Mesothelial cell of epicardium (in vitro differentiated cells): ENCODE measurements at regions not wholly inside any gene's neighbourhood (a gene's known extent, or its start where the extent isn't known, plus 50 kb on each side); places are given as distances from the start of the nearest gene placed in this dataset.

Experiments used
- DNase-seq, 2 experiments: peaks; one replicate each; pipeline ENCODE4 v3.0.0; 2021; ENCODE audit warnings: low spot score in 2 of 2; ENCODE audit not compliant: unreplicated experiment in 2 of 2
- H3K27ac Mint-ChIP-seq: 2 replicates; pipeline ENCODE4 v1.8.0; 2021; ENCODE audit warnings: mixed read lengths
- H3K27me3 Mint-ChIP-seq: 2 replicates; pipeline ENCODE4 v1.8.0; 2021; ENCODE audit warnings: low read depth, mixed read lengths
- H3K36me3 Mint-ChIP-seq: 2 replicates; pipeline ENCODE4 v1.8.0; 2021; ENCODE audit warnings: mixed read lengths
- H3K4me1 Mint-ChIP-seq: 2 replicates; pipeline ENCODE4 v1.8.0; 2021; ENCODE audit warnings: mixed read lengths
- H3K4me3 Mint-ChIP-seq: 2 replicates; pipeline ENCODE4 v1.8.0; 2021; ENCODE audit warnings: mild to moderate bottlenecking, moderate library complexity, mixed read lengths
- H3K9me3 Mint-ChIP-seq: 2 replicates; pipeline ENCODE4 v1.8.0; 2021; ENCODE audit warnings: mixed read lengths
- CTCF ChIP-seq: fragments of 200-600 bp; sonication (generic); IDR thresholded peaks from one replicate; pipeline ENCODE4 v1.5.0; 2021; ENCODE audit warnings: antibody characterized with exemption; ENCODE audit not compliant: unreplicated experiment

DNA sequence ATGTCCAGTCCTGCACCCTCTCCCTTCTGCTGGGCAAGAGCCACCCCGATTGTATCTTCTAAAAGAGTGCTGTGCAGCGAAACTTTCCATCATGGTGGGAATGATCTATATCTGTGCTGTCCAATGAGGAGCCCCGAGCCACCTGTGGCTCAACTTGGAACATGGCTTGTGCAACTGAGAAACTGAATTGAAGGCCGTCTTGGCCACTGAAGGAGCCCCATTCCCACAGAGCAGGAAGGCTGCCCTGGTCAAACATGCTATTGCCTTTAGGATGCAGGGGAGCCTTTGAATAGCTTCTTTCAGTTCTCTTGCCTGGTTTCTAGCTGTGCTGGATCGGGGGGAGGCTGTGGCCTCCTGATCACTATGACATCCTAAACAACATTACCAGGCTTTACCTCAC, 427.6 kb downstream of the SETD4 start:
- Mint-ChIP-seq H3K4me1 (no peaks in the 10 kb centered on the region), H3K4me3 (no peak overlapping the region), H3K27me3 (peaks cover 2% of the 10 kb centered on the region), H3K36me3 (no peaks in the 10 kb centered on the region), H3K9me3 (no peaks in the 10 kb centered on the region), H3K27ac (no peak overlapping the region)
- no peak for DNase-seq
- no peak for TF ChIP-seq CTCF

DNA sequence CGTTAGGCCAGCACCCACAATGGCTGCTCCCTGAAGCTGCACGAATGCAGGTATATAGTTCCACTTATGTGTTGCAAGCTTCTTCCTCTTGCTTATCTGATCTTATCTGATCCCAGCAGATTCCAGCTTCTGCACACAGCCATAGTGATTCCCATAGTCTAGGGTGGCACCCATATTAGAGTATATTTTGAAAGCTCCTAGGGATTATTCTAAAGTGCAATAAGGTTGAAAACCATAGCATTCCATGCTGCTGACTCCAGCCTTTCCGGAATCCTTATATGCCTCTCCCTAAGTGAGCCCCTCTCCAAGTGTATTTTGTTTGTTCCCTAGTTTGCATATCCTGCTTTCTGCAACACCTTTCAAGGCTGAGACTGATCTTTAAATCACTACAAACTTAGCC, 432.0 kb downstream of the SETD4 start:
- no peak for DNase-seq
- Mint-ChIP-seq H3K4me3 (no peak overlapping the region), H3K36me3 (no peaks in the 10 kb centered on the region), H3K9me3 (no peaks in the 10 kb centered on the region), H3K4me1 (peaks cover 7% of the 10 kb centered on the region), H3K27ac (no peak overlapping the region), H3K27me3 (no peaks in the 10 kb centered on the region)
- no peak for TF ChIP-seq CTCF

DNA sequence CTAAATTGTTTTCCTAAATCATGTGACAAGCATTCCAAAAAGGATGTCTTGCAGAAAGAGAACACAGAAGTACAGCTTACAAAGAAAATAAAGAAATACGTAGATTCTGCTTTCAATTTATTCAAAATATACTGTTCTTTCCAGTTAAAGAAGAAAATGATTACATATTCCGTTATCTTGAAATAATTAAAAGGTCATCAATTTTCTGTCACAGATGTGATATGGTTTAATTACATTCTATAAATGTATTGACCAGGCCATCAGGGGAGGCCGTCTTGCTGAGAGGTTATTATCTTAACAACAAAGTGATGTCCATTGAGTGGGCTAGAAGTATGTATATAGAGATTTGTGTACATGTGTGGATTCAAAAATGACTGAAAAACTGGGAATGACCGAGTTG, 432.9 kb downstream of the SETD4 start:
- TF ChIP-seq CTCF, result no peak
- DNase-seq, result no peak
- no peaks in the 10 kb centered on the region for H3K36me3 Mint-ChIP-seq
- H3K4me1 Mint-ChIP-seq, result peaks cover 7% of the 10 kb centered on the region
- no peaks in the 10 kb centered on the region for H3K27me3 Mint-ChIP-seq
- no peaks in the 10 kb centered on the region for H3K9me3 Mint-ChIP-seq
- no peak overlapping the region for H3K4me3 Mint-ChIP-seq
- H3K27ac Mint-ChIP-seq, result no peak overlapping the region

GRCh38 chr21:35625576-35625975, 434.8 kb downstream of the SETD4 start:
- no peak for DNase-seq
- no peak for TF ChIP-seq CTCF
- Mint-ChIP-seq H3K27me3 (no peaks in the 10 kb centered on the region), H3K4me1 (peaks cover 7% of the 10 kb centered on the region), H3K27ac (no peak overlapping the region), H3K9me3 (peaks cover 6% of the 10 kb centered on the region), H3K4me3 (no peak overlapping the region), H3K36me3 (no peaks in the 10 kb centered on the region)

GRCh38 chr21:35624901-35625300, 435.4 kb downstream of the SETD4 start:
- H3K4me3 Mint-ChIP-seq, result no peak overlapping the region
- peaks cover 6% of the 10 kb centered on the region for H3K9me3 Mint-ChIP-seq

More at GRCh38 chr21:35624901-35625300, 435.4 kb downstream of the SETD4 start:
- TF ChIP-seq CTCF, result no peak
- Mint-ChIP-seq H3K27me3 (no peaks in the 10 kb centered on the region), H3K27ac (no peak overlapping the region), H3K36me3 (no peaks in the 10 kb centered on the region), H3K4me1 (peaks cover 7% of the 10 kb centered on the region)
- DNase-seq, result no peak
